Kasumi-1 (cell line): ENCODE measurements at regions not wholly inside any gene's neighbourhood (a gene's known extent, or its start where the extent isn't known, plus 50 kb on each side); places are given as distances from the start of the nearest gene placed in this dataset.
A peak's percentile ranks its signal among the peaks of the same experiment; 100 is the strongest.

Experiments used
- DNase-seq, 2 experiments: peaks; one replicate each; lab custom pipeline; 2025; lab: John Stamatoyannopoulos, UW

- DNase-seq, result no peak
These were observed 776.5 kb upstream of the SLITRK1 start for GRCh38 chr13:84658491-84659358.

DNA sequence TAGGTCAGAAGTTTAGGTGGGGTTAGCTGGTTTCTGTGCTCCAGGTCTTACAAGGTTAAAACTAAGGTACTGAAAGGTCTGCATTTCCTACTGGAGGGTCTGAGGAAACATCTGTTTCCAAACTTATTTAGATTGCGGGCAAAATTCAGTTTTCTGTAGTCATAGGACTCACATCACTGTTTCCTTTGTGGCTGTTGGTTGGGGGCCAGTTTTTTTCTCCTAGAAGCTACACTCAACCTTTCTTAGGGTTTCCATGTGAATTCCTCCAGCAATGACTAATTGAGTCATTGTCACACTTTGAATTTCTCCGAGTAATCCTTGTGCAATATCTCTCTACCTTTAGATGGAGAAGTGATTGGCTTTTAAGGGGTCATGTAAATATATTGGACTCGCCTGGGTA is 773.4 kb upstream of the SLITRK1 start:
- peak; percentile 65 to 67 for DNase-seq

DNA sequence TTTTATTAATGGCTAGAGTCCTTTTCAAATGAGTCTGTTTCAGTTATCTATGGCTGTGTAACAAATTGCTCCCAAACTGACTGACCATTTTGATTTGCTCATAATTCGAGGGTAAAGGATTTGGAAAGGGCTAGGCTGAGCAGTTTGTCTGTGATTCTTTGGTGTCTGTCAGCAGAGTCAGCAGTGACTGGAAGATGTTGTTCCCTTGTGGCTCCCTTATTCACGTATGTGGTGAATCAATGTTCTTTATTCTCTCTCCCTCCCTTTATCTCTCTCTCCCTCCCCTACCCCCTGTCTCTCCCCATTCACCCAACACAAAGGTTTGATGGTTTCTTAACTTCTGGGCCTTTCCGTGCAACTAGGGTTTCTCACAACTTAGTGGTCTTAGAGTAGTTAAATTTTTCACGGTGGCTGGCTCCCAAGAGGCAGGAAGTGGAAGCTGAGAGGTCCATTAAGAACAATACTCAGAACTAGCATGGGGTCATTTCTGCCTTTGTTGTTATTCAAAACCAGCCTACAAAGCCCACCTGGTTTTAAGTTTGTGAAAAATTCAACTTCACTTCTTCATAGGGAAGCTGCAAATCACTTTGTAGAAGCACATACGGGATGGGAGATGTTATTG is 772.5 kb upstream of the SLITRK1 start:
- no peak for DNase-seq

- no peak for DNase-seq
These were observed 771.8 kb upstream of the SLITRK1 start for GRCh38 chr13:84653915-84654534.

DNA sequence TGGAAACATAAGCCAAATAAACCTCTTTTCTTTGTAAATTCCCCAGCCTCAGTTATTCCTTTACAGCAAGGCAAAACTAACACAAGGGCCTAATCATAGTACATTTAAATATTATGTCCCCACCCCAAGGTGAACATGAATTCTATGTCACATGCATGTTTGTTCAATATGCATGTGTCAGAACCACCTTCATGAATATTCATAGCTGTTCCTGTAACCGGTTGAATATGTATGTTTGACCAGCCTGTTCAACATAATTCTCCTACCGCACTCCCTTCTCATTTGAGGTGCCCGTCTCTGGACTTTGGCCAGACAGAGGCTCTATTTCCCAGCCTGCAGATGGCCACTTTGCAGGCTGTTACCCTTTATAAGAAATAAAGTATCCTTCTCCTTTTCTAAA is 769.4 kb upstream of the SLITRK1 start:
- DNase-seq, result no peak

- DNase-seq, result no peak
These were observed 769.0 kb upstream of the SLITRK1 start for GRCh38 chr13:84651288-84651687.

DNA sequence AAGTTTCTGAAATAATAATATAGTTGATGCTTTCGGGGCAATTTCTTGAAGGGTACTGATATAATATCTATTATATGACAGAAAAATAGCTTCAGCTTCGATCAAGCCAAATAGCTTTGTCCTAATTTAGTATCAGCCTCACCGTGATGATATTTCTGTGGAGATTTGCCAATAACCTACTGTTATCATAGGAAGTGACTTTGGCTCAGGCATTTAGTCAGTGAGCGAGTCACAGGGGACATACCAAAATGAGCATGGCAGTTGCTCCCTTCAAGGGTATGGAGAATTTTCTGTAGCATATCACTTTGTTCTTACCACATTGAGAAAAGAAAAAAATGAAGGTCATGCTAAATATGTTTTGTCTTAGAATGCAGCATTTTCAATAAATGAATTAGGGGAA is 767.6 kb upstream of the SLITRK1 start:
- DNase-seq, result peak in 1 of 2 experiments; percentile 3

DNA sequence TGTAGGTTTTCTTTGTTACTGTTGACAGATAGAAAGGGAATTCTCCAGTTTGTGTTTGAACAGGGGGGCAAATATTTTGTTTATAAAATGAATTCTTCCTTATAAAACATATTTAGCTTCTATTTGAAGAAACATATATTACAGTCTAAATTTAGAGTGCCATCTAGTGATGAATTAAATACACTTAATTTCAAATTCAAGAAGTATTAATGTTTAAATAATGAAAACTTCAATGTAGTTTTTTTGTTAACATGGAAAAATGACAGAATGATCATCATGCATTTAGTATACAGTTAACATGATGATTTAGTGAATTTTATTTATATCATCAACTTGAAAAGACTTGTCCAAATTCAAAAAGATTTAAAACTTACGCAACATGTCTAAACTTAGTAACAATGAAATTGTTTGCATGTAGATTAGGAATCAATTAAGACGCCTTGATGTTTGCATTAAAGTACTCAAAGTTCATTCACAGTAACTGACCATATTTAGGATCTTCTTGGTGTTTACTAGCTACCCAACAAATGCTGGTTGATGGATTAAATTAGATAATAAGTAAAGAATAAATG is 765.9 kb upstream of the SLITRK1 start:
- DNase-seq, result peak in 1 of 2 experiments; percentile 30

- no peak for DNase-seq
These were observed 764.7 kb upstream of the SLITRK1 start for GRCh38 chr13:84646957-84647356.

DNA sequence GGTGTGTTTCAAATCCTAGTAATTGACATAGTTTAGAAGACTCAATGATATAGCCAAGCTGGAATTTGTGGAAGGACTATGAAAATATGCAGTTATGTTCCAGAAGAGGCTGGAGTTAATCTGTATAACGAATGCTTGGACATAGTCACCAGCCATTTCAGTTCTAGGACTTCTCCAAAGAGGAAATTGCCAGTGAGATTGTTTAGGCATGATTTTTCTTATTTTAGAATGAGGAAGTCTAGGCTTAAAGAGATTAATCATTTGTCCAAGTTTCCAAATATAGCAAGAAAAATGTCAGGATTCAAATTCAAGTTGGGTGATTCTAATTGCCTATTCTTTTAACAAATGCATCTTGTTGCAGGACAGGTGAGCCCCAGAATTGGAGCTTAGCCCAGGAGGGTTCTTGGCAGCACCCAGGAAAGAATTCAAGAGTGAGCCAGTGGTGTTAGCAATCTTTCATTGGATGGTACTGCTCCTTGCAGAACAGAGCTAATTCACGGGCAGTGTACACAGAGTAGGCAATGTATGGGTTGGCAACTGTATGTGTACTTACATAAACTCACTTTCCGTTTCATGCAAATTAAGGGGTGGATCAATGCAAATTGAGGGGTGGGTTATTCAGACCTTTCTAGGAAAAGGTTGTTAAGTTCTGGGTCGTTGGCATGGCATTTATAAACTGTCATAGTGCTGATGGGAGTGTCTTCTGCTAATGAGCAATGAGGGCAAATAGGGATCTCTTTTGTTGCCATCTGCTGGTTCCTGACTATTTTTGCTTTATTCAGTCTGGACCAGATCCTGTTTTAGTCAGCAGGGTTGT is 763.1 kb upstream of the SLITRK1 start:
- peak; percentile 31 to 70 for DNase-seq

- DNase-seq, result no peak
These were observed 759.2 kb upstream of the SLITRK1 start for GRCh38 chr13:84641491-84641890.

DNA sequence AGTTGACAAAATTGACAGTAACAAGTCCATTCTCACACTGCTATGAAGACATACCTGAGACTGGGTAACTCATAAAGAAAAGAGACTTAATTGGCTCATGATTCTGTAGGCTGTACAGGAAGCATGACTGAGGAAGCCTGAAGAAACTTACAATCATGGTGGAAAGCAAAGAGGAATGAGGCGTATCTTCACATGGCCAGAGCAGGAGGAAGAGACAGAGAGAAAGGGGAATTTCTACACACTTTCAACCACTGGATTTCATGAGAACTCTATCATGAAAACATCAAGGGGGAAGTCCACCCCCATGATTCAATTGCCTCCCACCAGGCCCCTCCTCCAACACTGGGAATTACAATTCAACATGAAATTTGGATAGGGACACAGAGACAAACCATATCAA is 758.4 kb upstream of the SLITRK1 start:
- DNase-seq, result no peak

GRCh38 chr13:84630476-84630875 is 748.2 kb upstream of the SLITRK1 start:
- DNase-seq, result no peak

DNA sequence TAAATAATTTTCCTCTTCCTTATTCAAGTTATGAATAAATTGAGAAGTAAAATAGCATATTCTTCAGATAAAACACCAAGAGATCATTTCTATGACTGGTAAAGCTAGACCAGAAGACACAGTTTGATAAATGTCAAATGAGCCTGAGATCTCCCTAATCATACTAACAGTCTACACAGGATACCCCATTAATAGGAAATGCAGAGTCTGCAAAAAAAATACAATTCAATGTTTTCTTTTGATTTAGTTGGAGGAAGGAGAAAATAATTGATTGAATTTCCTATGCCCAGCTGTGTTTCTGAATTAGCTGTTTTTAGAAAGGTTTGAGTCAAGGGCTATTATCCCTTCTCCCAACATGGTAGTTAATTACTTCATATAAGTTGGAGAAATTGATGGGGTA is 734.6 kb upstream of the SLITRK1 start:
- no peak for DNase-seq

- DNase-seq, result no peak
These were observed 727.4 kb upstream of the SLITRK1 start for GRCh38 chr13:84609716-84610115.

GRCh38 chr13:84607261-84608013 is 725.2 kb upstream of the SLITRK1 start:
- DNase-seq, result no peak

- DNase-seq, result no peak
These were observed 724.3 kb upstream of the SLITRK1 start for GRCh38 chr13:84606616-84607015.

GRCh38 chr13:84605927-84606326 is 723.7 kb upstream of the SLITRK1 start:
- no peak for DNase-seq

DNA sequence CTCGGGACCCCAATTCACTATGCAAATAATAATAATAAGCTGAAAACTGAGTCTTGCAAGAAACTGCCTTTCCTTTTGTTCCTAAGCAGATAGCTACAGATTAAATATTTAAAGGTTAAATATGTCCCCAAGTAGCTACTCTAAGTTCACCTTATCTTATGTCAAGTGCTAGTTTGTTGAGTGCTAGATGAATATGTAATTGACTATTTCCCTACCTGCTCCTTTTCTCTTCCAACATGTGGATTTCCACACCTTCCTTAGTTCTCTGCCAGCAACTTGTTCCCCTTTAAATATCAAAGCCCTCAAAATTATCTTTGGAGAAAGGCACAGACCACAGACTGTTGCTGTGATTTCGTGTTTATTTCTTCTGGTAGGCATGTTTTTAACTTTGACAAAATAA is 709.2 kb upstream of the SLITRK1 start:
- no peak for DNase-seq

DNA sequence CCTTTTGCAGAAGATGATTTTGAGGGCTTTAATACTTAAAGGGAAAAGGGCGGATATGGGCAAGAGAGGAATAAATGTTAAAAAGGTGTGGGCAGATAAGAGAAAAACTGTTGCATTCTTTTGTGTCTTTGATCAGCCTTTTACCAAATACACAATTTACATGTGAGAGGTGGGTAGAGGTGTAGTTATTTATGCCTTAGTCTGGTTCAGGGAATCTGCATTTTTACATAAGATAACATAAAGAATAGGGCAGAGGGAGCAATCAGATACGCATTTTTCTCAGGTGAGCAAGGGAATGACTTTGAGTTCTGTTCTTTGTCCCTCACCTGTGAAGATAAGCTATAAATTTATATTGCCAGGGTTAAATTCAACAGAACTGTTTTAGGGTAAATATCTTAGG is 708.4 kb upstream of the SLITRK1 start:
- no peak for DNase-seq

- no peak for DNase-seq
These were observed 705.7 kb upstream of the SLITRK1 start for GRCh38 chr13:84588023-84588422.
